ENCODE measurements at regions not wholly inside any gene's neighbourhood (a gene's known extent, or its start where the extent isn't known, plus 50 kb on each side); places are given as distances from the start of the nearest gene placed in this dataset.

- no peak overlapping the region for H3K4me3 ChIP-seq (ENCODE audit: low read depth, low read length)
- TF ChIP-seq CTCF (IDR thresholded peaks at IDR 0.05; ENCODE audit: insufficient read depth, low read depth, low read length, missing control alignments) = no peak
- DNase-seq (ENCODE audit: low read depth) = no peak
These were observed 52.4 kb upstream of the GOLGA8J start for GRCh38 chr15:30030345-30030744.

GRCh38 chr15:30023798-30024295 is 58.9 kb upstream of the GOLGA8J start:
- no peak for TF ChIP-seq CTCF (IDR thresholded peaks at IDR 0.05; ENCODE audit: insufficient read depth, low read depth, low read length, missing control alignments)
- no peak overlapping the region for H3K4me3 ChIP-seq (ENCODE audit: low read depth, low read length)
- DNase-seq (ENCODE audit: low read depth) = no peak

GRCh38 chr15:30010746-30011145 is 72.0 kb upstream of the GOLGA8J start:
- H3K4me3 ChIP-seq (ENCODE audit: low read depth, low read length) = no peak overlapping the region
- DNase-seq (ENCODE audit: low read depth) = no peak
- no peak for TF ChIP-seq CTCF (IDR thresholded peaks at IDR 0.05; ENCODE audit: insufficient read depth, low read depth, low read length, missing control alignments)

GRCh38 chr15:30008156-30008555 is 74.6 kb upstream of the GOLGA8J start:
- no peak for DNase-seq (ENCODE audit: low read depth)
- TF ChIP-seq CTCF (IDR thresholded peaks at IDR 0.05; ENCODE audit: insufficient read depth, low read depth, low read length, missing control alignments) = no peak

GRCh38 chr15:30001602-30002001 is 81.2 kb upstream of the GOLGA8J start:
- TF ChIP-seq CTCF (IDR thresholded peaks at IDR 0.05; ENCODE audit: insufficient read depth, low read depth, low read length, missing control alignments) = no peak

More at GRCh38 chr15:30008156-30008555, 74.6 kb upstream of the GOLGA8J start:
- no peak overlapping the region for H3K4me3 ChIP-seq (ENCODE audit: low read depth, low read length)

GRCh38 chr15:29998033-29998432 is 84.7 kb upstream of the GOLGA8J start:
- TF ChIP-seq CTCF (IDR thresholded peaks at IDR 0.05; ENCODE audit: insufficient read depth, low read depth, low read length, missing control alignments) = no peak
- no peak for DNase-seq (ENCODE audit: low read depth)
- no peak overlapping the region for H3K4me3 ChIP-seq (ENCODE audit: low read depth, low read length)

More at GRCh38 chr15:30001602-30002001, 81.2 kb upstream of the GOLGA8J start:
- no peak for DNase-seq (ENCODE audit: low read depth)
- no peak overlapping the region for H3K4me3 ChIP-seq (ENCODE audit: low read depth, low read length)

- DNase-seq (ENCODE audit: low read depth) = no peak
- no peak overlapping the region for H3K4me3 ChIP-seq (ENCODE audit: low read depth, low read length)
- TF ChIP-seq CTCF (IDR thresholded peaks at IDR 0.05; ENCODE audit: insufficient read depth, low read depth, low read length, missing control alignments) = no peak
These were observed 85.3 kb upstream of the GOLGA8J start for GRCh38 chr15:29997499-29997898.
